Stomach (tissue), 8 donors: ENCODE measurements at regions not wholly inside any gene's neighbourhood (a gene's known extent, or its start where the extent isn't known, plus 50 kb on each side); places are given as distances from the start of the nearest gene placed in this dataset.

Experiments used
- DNase-seq, 2 donors: peaks; one replicate each; pipeline versions ENCODE4 v3.0.0 to v3.0.0-alpha.2; 2013 to 2019
- H3K27ac ChIP-seq, 5 donors: fragments of 200-600 bp in 4 of 5; sonication (generic) in 4 of 5; one replicate each; pipeline ENCODE4 v1.5.1; 2013 to 2019; ENCODE audit warnings: mild to moderate bottlenecking in 1 of 5, moderate library complexity in 1 of 5
- H3K27me3 ChIP-seq, 3 donors: fragments of 200-600 bp; sonication (generic); one replicate each; pipeline ENCODE4 v1.5.1; 2017 to 2019; ENCODE audit warnings: mixed run types in 1 of 3
- H3K36me3 ChIP-seq, 4 donors: fragments of 200-600 bp; sonication (generic); 1 replicate in 3 of 4; 2 replicates in 1 of 4; pipeline ENCODE4 v1.5.1; 2016 to 2019
- H3K4me1 ChIP-seq, 4 donors: fragments of 200-600 bp; sonication (generic); one replicate each; pipeline ENCODE4 v1.5.1; 2016 to 2019
- H3K4me3 ChIP-seq, 4 donors: fragments of 200-600 bp; sonication (generic) in 3 of 4; one replicate each; pipeline ENCODE4 v1.5.1; 2016 to 2019; ENCODE audit warnings: mild to moderate bottlenecking in 1 of 4
- H3K9me3 ChIP-seq, 4 donors: fragments of 200-600 bp; sonication (generic); one replicate each; pipeline ENCODE4 v1.5.1; 2016 to 2019
- CTCF ChIP-seq, 7 experiments: fragments of 450-650 bp in 4 of 7; fragments of 200-600 bp in 3 of 7; sonication (generic) in 3 of 7; IDR thresholded peaks; one replicate each; pipeline ENCODE4 v1.5.1; 2016 to 2019; ENCODE audit warnings: antibody characterized with exemption in 7 of 7, control low read depth in 2 of 7, mild to moderate bottlenecking in 1 of 7
- EP300 ChIP-seq: sonication (generic); formaldehyde crosslinking; IDR thresholded peaks from one replicate; pipeline ENCODE4 v1.6.1; 2017; ENCODE audit warnings: antibody characterized with exemption
- POLR2A ChIP-seq, 4 donors: fragments of 450-650 bp; IDR thresholded peaks; one replicate each; pipeline ENCODE4 v1.6.1; 2016; ENCODE audit warnings: antibody characterized with exemption in 4 of 4, control low read depth in 2 of 4, mild to moderate bottlenecking in 1 of 4, moderate library complexity in 1 of 4
- POLR2AphosphoS5 ChIP-seq, 3 donors: sonication (generic); formaldehyde crosslinking; IDR thresholded peaks; one replicate each; pipeline ENCODE4 v1.6.1; 2016; ENCODE audit warnings: antibody characterized with exemption in 3 of 3
- WGBS, 5 donors: extraction: QIAGEN DNeasy Blood & Tissue Kit in 3 of 5; methylation state at CpG; one replicate each; pipeline versions ENCODE4 v1.1.5 to v1.1.7; 2013 to 2018; 5-methylcytosine and 5-hydroxymethylcytosine counted together
- intact Hi-C: fragments of 100-400 bp; cut with DNase I; formaldehyde crosslinking; loops from one replicate; pipeline ENCODE4 v1.15.1; 2023; ENCODE audit warnings: low total_unique reads
- donor health status: healthy with polysubstance abuse.
- donor health status: Bipolar disorder and iron deficiency.
- donor health status: healthy.

- Histone ChIP-seq H3K4me3 (no peak overlapping the region), H3K9me3 (no peaks in the 10 kb centered on the region), H3K36me3 (no peaks in the 10 kb centered on the region), H3K27me3 (no peaks in the 10 kb centered on the region), H3K27ac (no peak overlapping the region), H3K4me1 (peaks cover 0 to 2% (median 0%) of the 10 kb centered on the region in 4 donors)
- intact Hi-C loops, result no loop called here
- WGBS, 5 donors, result 65 to 78% (median 66%) methylated on average over 2 of the region's 2 CpGs
- no peak for TF ChIP-seq EP300
- TF ChIP-seq POLR2AphosphoS5 (IDR thresholded peaks at IDR 0.05), result no peak
- TF ChIP-seq CTCF (IDR thresholded peaks at IDR 0.05), result no peak
- no peak for TF ChIP-seq POLR2A (IDR thresholded peaks at IDR 0.05)
- no peak for DNase-seq
Measured at GRCh38 chr2:122753336-122753735, 997.9 kb downstream of the TSN start.

- H3K4me1 ChIP-seq, result no peaks in the 10 kb centered on the region
- H3K9me3 ChIP-seq, result no peaks in the 10 kb centered on the region
- H3K36me3 ChIP-seq, result no peaks in the 10 kb centered on the region
- no peak overlapping the region for H3K27ac ChIP-seq
- intact Hi-C loops, result no loop called here
- no peak overlapping the region for H3K4me3 ChIP-seq
- DNase-seq, result no peak
- 66 to 75% (median 68%) methylated on average over 2 of the region's 2 CpGs for WGBS, 5 donors
- H3K27me3 ChIP-seq, result no peaks in the 10 kb centered on the region
- TF ChIP-seq POLR2AphosphoS5 (IDR thresholded peaks at IDR 0.05), result no peak
- no peak for TF ChIP-seq POLR2A (IDR thresholded peaks at IDR 0.05)
- no peak for TF ChIP-seq CTCF (IDR thresholded peaks at IDR 0.05)
- no peak for TF ChIP-seq EP300
Measured at GRCh38 chr2:122754561-122754960, 999.1 kb downstream of the TSN start.

- 86 to 96% (median 90%) methylated on average over 3 of the region's 3 CpGs for WGBS, 5 donors
- intact Hi-C loops, result no loop called here
- TF ChIP-seq EP300 (no peak), POLR2A (IDR thresholded peaks at IDR 0.05) (no peak), POLR2AphosphoS5 (IDR thresholded peaks at IDR 0.05) (no peak), CTCF (IDR thresholded peaks at IDR 0.05) (no peak)
- H3K27me3 ChIP-seq, result no peaks in the 10 kb centered on the region
- no peak overlapping the region for H3K27ac ChIP-seq
- H3K4me1 ChIP-seq, result no peaks in the 10 kb centered on the region
- no peak for DNase-seq
- H3K4me3 ChIP-seq, result no peak overlapping the region
- H3K36me3 ChIP-seq, result no peaks in the 10 kb centered on the region
- H3K9me3 ChIP-seq, result no peaks in the 10 kb centered on the region
Measured at GRCh38 chr2:122755281-122755780, 999.9 kb downstream of the TSN start.

GRCh38 chr2:122758967-122759366 lies 1003.5 kb downstream of the TSN start:
- 52 to 80% (median 68%) methylated on average over 2 of the region's 2 CpGs for WGBS, 5 donors
- no peaks in the 10 kb centered on the region for H3K27me3 ChIP-seq

More at GRCh38 chr2:122758967-122759366, 1003.5 kb downstream of the TSN start:
- Histone ChIP-seq H3K4me1 (no peaks in the 10 kb centered on the region), H3K36me3 (no peaks in the 10 kb centered on the region), H3K27ac (no peak overlapping the region), H3K9me3 (peaks cover 0 to 15% (median 9%) of the 10 kb centered on the region in 4 donors), H3K4me3 (no peak overlapping the region)
- intact Hi-C loops, result no loop called here
- DNase-seq, result no peak
- TF ChIP-seq CTCF (IDR thresholded peaks at IDR 0.05) (no peak), EP300 (no peak), POLR2A (IDR thresholded peaks at IDR 0.05) (no peak), POLR2AphosphoS5 (IDR thresholded peaks at IDR 0.05) (no peak)
